Sigmoid colon (tissue), 6 donors: ENCODE measurements at regions not wholly inside any gene's neighbourhood (a gene's known extent, or its start where the extent isn't known, plus 50 kb on each side); places are given as distances from the start of the nearest gene placed in this dataset.

ENCODE experiments used
- DNase-seq: peaks from one replicate; pipeline ENCODE4 v3.0.0-alpha.2; 2019
- H3K27ac ChIP-seq, 4 donors: fragments of 200-600 bp; sonication (generic); one replicate each; pipeline ENCODE4 v1.5.1; 2016 to 2019; ENCODE audit warnings: mild to moderate bottlenecking in 1 of 4
- H3K27me3 ChIP-seq, 3 donors: fragments of 200-600 bp; sonication (generic); one replicate each; pipeline ENCODE4 v1.5.1; 2019; ENCODE audit warnings: mild to moderate bottlenecking in 1 of 3
- H3K36me3 ChIP-seq, 4 donors: fragments of 200-600 bp; sonication (generic); one replicate each; pipeline ENCODE4 v1.5.1; 2016 to 2019
- H3K4me1 ChIP-seq, 4 donors: fragments of 200-600 bp; sonication (generic); one replicate each; pipeline ENCODE4 v1.5.1; 2017 to 2019
- H3K4me3 ChIP-seq, 4 donors: fragments of 200-600 bp; sonication (generic); one replicate each; pipeline ENCODE4 v1.5.1; 2017 to 2019; ENCODE audit warnings: mild to moderate bottlenecking in 2 of 4, moderate library complexity in 1 of 4
- H3K9me3 ChIP-seq, 4 donors: fragments of 200-600 bp in 3 of 4; sonication (generic) in 3 of 4; one replicate each; pipeline versions ENCODE4 v1.5.1 to v1.6.1; 2013 to 2019
- CTCF ChIP-seq, 4 experiments: fragments of 450-650 bp in 3 of 4; fragments of 200-600 bp in 1 of 4; IDR thresholded peaks; one replicate each; pipeline ENCODE4 v1.5.1; 2016 to 2019; ENCODE audit warnings: antibody characterized with exemption in 4 of 4, mild to moderate bottlenecking in 3 of 4, moderate library complexity in 2 of 4
- EP300 ChIP-seq, 4 donors: sonication (generic); formaldehyde crosslinking; IDR thresholded peaks; one replicate each; pipeline ENCODE4 v1.6.1; 2017; ENCODE audit warnings: antibody characterized with exemption in 4 of 4
- POLR2A ChIP-seq, 2 donors: fragments of 450-650 bp; IDR thresholded peaks; one replicate each; pipeline ENCODE4 v1.6.1; 2016; ENCODE audit warnings: antibody characterized with exemption in 2 of 2, mild to moderate bottlenecking in 2 of 2, moderate library complexity in 2 of 2
- POLR2AphosphoS5 ChIP-seq, 4 donors: sonication (generic); formaldehyde crosslinking; IDR thresholded peaks; one replicate each; pipeline ENCODE4 v1.6.1; 2017; ENCODE audit warnings: antibody characterized with exemption in 4 of 4
- WGBS, 2 donors: extraction: QIAGEN DNeasy Blood & Tissue Kit; methylation state at CpG; one replicate each; pipeline ENCODE4 v1.1.7; 2013; 5-methylcytosine and 5-hydroxymethylcytosine counted together
- intact Hi-C: fragments of 100-400 bp; cut with DNase I; formaldehyde crosslinking; loops from one replicate; pipeline ENCODE4 v1.15.1; 2023
- donor health status: healthy with polysubstance abuse.
- donor health status: healthy.

GRCh38 chr1:30534551-30534940 lies 188.8 kb downstream of the MATN1 start:
- Histone ChIP-seq H3K4me3 (no peak overlapping the region), H3K4me1 (no peaks in the 10 kb centered on the region), H3K27me3 (no peaks in the 10 kb centered on the region), H3K36me3 (no peaks in the 10 kb centered on the region), H3K27ac (no peak overlapping the region), H3K9me3 (peaks cover 0 to 5% (median 0%) of the 10 kb centered on the region in 4 donors)
- TF ChIP-seq EP300 (IDR thresholded peaks at IDR 0.05), result no peak
- intact Hi-C loops, result no loop called here
- WGBS, 2 donors, result 60 to 61% methylated on average over 3 of the region's 3 CpGs
- DNase-seq, result no peak

GRCh38 chr1:30533796-30534550 lies 189.4 kb downstream of the MATN1 start:
- TF ChIP-seq POLR2AphosphoS5 (IDR thresholded peaks at IDR 0.05), result no peak
- TF ChIP-seq POLR2A (IDR thresholded peaks at IDR 0.05), result no peak
- TF ChIP-seq CTCF (IDR thresholded peaks at IDR 0.05), result no peak
- no peak for TF ChIP-seq EP300 (IDR thresholded peaks at IDR 0.05)
- Histone ChIP-seq H3K27ac (no peak overlapping the region), H3K9me3 (peaks cover 0 to 5% (median 0%) of the 10 kb centered on the region in 4 donors), H3K4me3 (no peak overlapping the region), H3K36me3 (no peaks in the 10 kb centered on the region), H3K4me1 (no peaks in the 10 kb centered on the region), H3K27me3 (no peaks in the 10 kb centered on the region)
- WGBS, 2 donors, result 74 to 77% methylated on average over 6 of the region's 6 CpGs
- intact Hi-C loops, result no loop called here
- DNase-seq, result no peak

- Histone ChIP-seq H3K4me3 (no peak overlapping the region), H3K27ac (no peak overlapping the region), H3K9me3 (peaks cover 0 to 5% (median 0%) of the 10 kb centered on the region in 4 donors), H3K27me3 (no peaks in the 10 kb centered on the region), H3K4me1 (no peaks in the 10 kb centered on the region), H3K36me3 (no peaks in the 10 kb centered on the region)
- WGBS, 2 donors, result 54 to 64% methylated on average over 3 of the region's 3 CpGs
- no peak for DNase-seq
- intact Hi-C loops, result no loop called here
- TF ChIP-seq CTCF (IDR thresholded peaks at IDR 0.05) (no peak), EP300 (IDR thresholded peaks at IDR 0.05) (no peak), POLR2AphosphoS5 (IDR thresholded peaks at IDR 0.05) (no peak), POLR2A (IDR thresholded peaks at IDR 0.05) (no peak)
Measured at GRCh38 chr1:30533141-30533540, 190.2 kb downstream of the MATN1 start.

- Histone ChIP-seq H3K27me3 (no peaks in the 10 kb centered on the region), H3K4me1 (no peaks in the 10 kb centered on the region), H3K27ac (no peak overlapping the region), H3K36me3 (no peaks in the 10 kb centered on the region), H3K4me3 (no peak overlapping the region), H3K9me3 (peaks cover 0 to 5% (median 0%) of the 10 kb centered on the region in 4 donors)
- TF ChIP-seq CTCF (IDR thresholded peaks at IDR 0.05) (no peak), POLR2AphosphoS5 (IDR thresholded peaks at IDR 0.05) (no peak), EP300 (IDR thresholded peaks at IDR 0.05) (no peak), POLR2A (IDR thresholded peaks at IDR 0.05) (no peak)
- DNase-seq, result no peak
- intact Hi-C loops, result no loop called here
- WGBS, 2 donors, result 78 to 81% methylated on average over 3 of the region's 3 CpGs
Measured at GRCh38 chr1:30532621-30533020, 190.8 kb downstream of the MATN1 start.

GRCh38 chr1:30527511-30528140 lies 195.8 kb downstream of the MATN1 start:
- DNase-seq, result no peak
- H3K4me3 ChIP-seq, result no peak overlapping the region
- H3K27me3 ChIP-seq, result peaks cover 0 to 12% (median 3%) of the 10 kb centered on the region in 3 donors
- H3K4me1 ChIP-seq, result peaks cover 0 to 10% (median 9%) of the 10 kb centered on the region in 4 donors
- no peak for TF ChIP-seq POLR2A (IDR thresholded peaks at IDR 0.05)
- TF ChIP-seq CTCF (IDR thresholded peaks at IDR 0.05), result no peak
- TF ChIP-seq POLR2AphosphoS5 (IDR thresholded peaks at IDR 0.05), result no peak
- TF ChIP-seq EP300 (IDR thresholded peaks at IDR 0.05), result no peak
- 65 to 77% methylated on average over 13 of the region's 13 CpGs for WGBS, 2 donors
- no peak overlapping the region for H3K27ac ChIP-seq
- no peaks in the 10 kb centered on the region for H3K36me3 ChIP-seq
- intact Hi-C loops, result no loop called here
- H3K9me3 ChIP-seq, result peaks cover 0 to 5% (median 0%) of the 10 kb centered on the region in 4 donors
